ENCODE measurements at regions not wholly inside any gene's neighbourhood (a gene's known extent, or its start where the extent isn't known, plus 50 kb on each side); places are given as distances from the start of the nearest gene placed in this dataset.

DNA sequence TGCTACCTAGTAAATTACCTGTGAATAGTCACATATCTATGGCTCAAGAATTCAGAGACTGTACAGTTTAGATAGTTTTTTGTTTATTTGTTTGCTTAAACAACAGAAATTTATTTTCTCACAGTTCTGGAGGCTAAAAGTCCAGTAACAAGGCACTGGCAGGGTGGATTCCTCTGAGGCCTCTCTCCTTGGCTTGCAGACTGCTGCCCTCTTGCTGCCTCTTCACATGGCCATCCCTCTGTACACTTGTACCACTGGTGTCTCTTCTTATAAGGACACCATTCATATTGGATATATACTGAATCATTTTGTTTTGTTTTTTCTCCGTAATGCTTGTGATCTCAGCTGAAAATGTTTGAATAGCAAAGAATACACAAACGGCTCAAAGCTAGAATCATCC, 56.4 kb upstream of the MIR17HG start:
- Mint-ChIP-seq H3K27me3 (ENCODE audit: low read depth) (no peaks in the 10 kb centered on the region), H3K36me3 (ENCODE audit: low read depth) (no peaks in the 10 kb centered on the region), H3K9me3 (no peaks in the 10 kb centered on the region), H3K4me1 (ENCODE audit: low read depth) (no peaks in the 10 kb centered on the region), H3K4me3 (no peak overlapping the region), H3K27ac (no peak overlapping the region)
- DNase-seq: no peak
- CTCF ChIA-PET: no interaction called here
- intact Hi-C loops (cut with micrococcal nuclease): loop anchor here (1.0 kb wide), 1 partner anchor 157 kb away; no protein-coding TSS in a partner anchor

DNA sequence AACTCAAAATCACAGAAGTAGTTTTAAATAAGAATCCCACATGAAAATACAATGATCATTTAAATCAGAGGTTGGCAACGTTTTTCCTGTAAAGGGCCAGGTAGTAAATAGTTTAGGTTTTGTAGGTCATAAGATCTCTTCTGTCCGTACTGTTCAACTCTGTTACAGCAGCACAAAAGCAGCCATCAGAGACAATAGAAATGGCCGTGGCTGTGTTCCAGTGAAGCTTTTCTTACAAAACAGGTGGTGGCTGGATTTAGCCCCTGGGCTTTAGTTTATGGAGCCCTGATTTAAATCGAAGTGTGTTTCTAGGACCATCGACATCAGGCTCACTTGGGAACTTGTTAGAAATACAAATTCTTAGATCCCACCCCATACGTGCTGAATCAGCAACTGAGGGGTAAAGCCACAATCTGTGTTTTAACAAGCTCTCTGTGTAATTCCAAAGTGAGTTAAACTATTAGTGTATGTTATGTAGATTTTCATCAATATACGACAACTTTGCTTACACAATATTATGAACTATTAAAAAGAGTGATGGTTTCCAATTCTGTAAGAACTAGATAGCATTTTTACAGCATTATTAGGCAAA, 54.8 kb upstream of the MIR17HG start:
- no peak overlapping the region for H3K4me3 Mint-ChIP-seq
- DNase-seq: no peak
- H3K27me3 Mint-ChIP-seq (ENCODE audit: low read depth): peaks cover 2% of the 10 kb centered on the region
- no peaks in the 10 kb centered on the region for H3K4me1 Mint-ChIP-seq (ENCODE audit: low read depth)
- intact Hi-C loops (cut with micrococcal nuclease): no loop called here
- H3K36me3 Mint-ChIP-seq (ENCODE audit: low read depth): no peaks in the 10 kb centered on the region
- H3K27ac Mint-ChIP-seq: no peak overlapping the region
- no peaks in the 10 kb centered on the region for H3K9me3 Mint-ChIP-seq
- CTCF ChIA-PET: interaction anchor here (0.6 kb wide), 1 partner anchor 168 kb away, joined by 5 read pairs; no protein-coding TSS in a partner anchor

- no peak overlapping the region for H3K4me3 Mint-ChIP-seq
- CTCF ChIA-PET: no interaction called here
- H3K9me3 Mint-ChIP-seq: no peaks in the 10 kb centered on the region
- intact Hi-C loops (cut with micrococcal nuclease): no loop called here
- no peaks in the 10 kb centered on the region for H3K36me3 Mint-ChIP-seq (ENCODE audit: low read depth)
- H3K27ac Mint-ChIP-seq: no peak overlapping the region
- no peak for DNase-seq
- peaks cover 7% of the 10 kb centered on the region for H3K27me3 Mint-ChIP-seq (ENCODE audit: low read depth)
- no peaks in the 10 kb centered on the region for H3K4me1 Mint-ChIP-seq (ENCODE audit: low read depth)
These were observed 51.6 kb upstream of the MIR17HG start for GRCh38 chr13:91295712-91296410.

GRCh38 chr13:91297503-91297902, 50.0 kb upstream of the MIR17HG start:
- CTCF ChIA-PET: interaction anchor here (1.0 to 1.2 kb wide), 2 partner anchors 109 to 228 kb away, joined by 3 read pairs; no protein-coding TSS in a partner anchor
- H3K4me3 Mint-ChIP-seq: no peak overlapping the region
- no peaks in the 10 kb centered on the region for H3K4me1 Mint-ChIP-seq (ENCODE audit: low read depth)
- H3K27ac Mint-ChIP-seq: no peak overlapping the region
- no peak for DNase-seq
- intact Hi-C loops (cut with micrococcal nuclease): no loop called here
- H3K9me3 Mint-ChIP-seq: no peaks in the 10 kb centered on the region
- H3K36me3 Mint-ChIP-seq (ENCODE audit: low read depth): no peaks in the 10 kb centered on the region
- H3K27me3 Mint-ChIP-seq (ENCODE audit: low read depth): peaks cover 7% of the 10 kb centered on the region

Measured in activated naive CD4-positive, alpha-beta T cell treated with anti-CD3 and anti-CD28 coated beads for 36 hours (primary cell).